Left ventricle myocardium inferior (tissue), 1 donor: ENCODE measurements at regions not wholly inside any gene's neighbourhood (a gene's known extent, or its start where the extent isn't known, plus 50 kb on each side); places are given as distances from the start of the nearest gene placed in this dataset.
"Not testable (repeated sequence)": the region's sequence is repeated elsewhere in the genome, so short reads cannot be mapped to it uniquely, and the experiment has no call there.

Source experiments
- DNase-seq: peaks from one replicate; pipeline ENCODE4 v3.0.0-alpha.2; 2020
- H3K27ac ChIP-seq: fragments of 200-600 bp; replicated peaks from 2 replicates; pipeline ENCODE4 v1.8.0; 2021
- H3K27me3 ChIP-seq: fragments of 200-600 bp; 2 replicates; pipeline ENCODE4 v1.8.0; 2021; ENCODE audit warnings: low read depth
- H3K36me3 ChIP-seq: fragments of 200-600 bp; 2 replicates; pipeline ENCODE4 v1.8.0; 2021
- H3K4me1 ChIP-seq: fragments of 200-600 bp; 2 replicates; pipeline ENCODE4 v1.8.0; 2021
- H3K4me3 ChIP-seq: fragments of 200-600 bp; 2 replicates; pipeline ENCODE4 v1.8.0; 2021; ENCODE audit warnings: mild to moderate bottlenecking, moderate library complexity
- H3K9me3 ChIP-seq: fragments of 200-600 bp; replicated peaks from 2 replicates; pipeline ENCODE4 v1.8.0; 2021
- CTCF ChIP-seq: fragments of 200-600 bp; IDR thresholded peaks from 2 replicates; pipeline ENCODE4 v1.8.0; 2021; ENCODE audit warnings: antibody characterized with exemption, mild to moderate bottlenecking, borderline replicate concordance
- intact Hi-C: fragments of 100-400 bp; cut with micrococcal nuclease; formaldehyde crosslinking; loops from one replicate; pipeline ENCODE4 v1.11.0; 2022
- donor health status: DM: no; HTN: yes; CAD: no; lungs with severe emphysema.

- intact Hi-C loops, result no loop called here
- TF ChIP-seq CTCF, result no peak
- DNase-seq, result no peak
- no peak overlapping the region for H3K4me3 ChIP-seq
- no peaks in the 10 kb centered on the region for H3K36me3 ChIP-seq
- peaks cover 21% of the 10 kb centered on the region for H3K9me3 ChIP-seq
- H3K27ac ChIP-seq, result no peak overlapping the region
- H3K4me1 ChIP-seq, result no peaks in the 10 kb centered on the region
- H3K27me3 ChIP-seq, result peaks cover 39% of the 10 kb centered on the region
Measured at GRCh38 chr1:157219182-157219581, 81.0 kb upstream of the ETV3 start.

DNA sequence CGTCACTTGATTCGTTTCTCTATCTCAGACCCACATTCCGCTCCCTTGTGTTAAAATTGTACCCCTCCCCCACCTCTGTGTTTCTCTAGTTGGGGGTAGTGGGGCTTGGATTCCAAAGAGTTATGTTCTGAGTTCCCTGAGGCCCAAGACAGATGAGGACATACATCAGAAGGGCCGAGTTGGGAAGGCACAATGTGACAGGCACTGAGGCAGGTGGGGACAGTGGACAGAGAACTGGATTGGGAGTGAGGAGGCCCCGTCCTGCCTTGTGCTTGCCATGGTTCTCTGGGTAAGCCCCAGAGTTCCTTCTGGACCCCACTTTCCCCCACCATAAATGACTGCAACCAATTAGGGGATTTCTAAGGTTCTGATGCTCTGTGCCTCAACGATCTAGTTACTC is 80.5 kb upstream of the ETV3 start:
- H3K27me3 ChIP-seq, result peaks cover 34% of the 10 kb centered on the region
- H3K4me1 ChIP-seq, result no peaks in the 10 kb centered on the region
- no peak for DNase-seq
- no peak overlapping the region for H3K27ac ChIP-seq
- no peaks in the 10 kb centered on the region for H3K36me3 ChIP-seq
- intact Hi-C loops, result no loop called here
- TF ChIP-seq CTCF, result no peak
- peaks cover 26% of the 10 kb centered on the region for H3K9me3 ChIP-seq
- no peak overlapping the region for H3K4me3 ChIP-seq

- no peaks in the 10 kb centered on the region for H3K36me3 ChIP-seq
- intact Hi-C loops, result no loop called here
- H3K4me3 ChIP-seq, result no peak overlapping the region
- H3K27ac ChIP-seq, result no peak overlapping the region
- H3K4me1 ChIP-seq, result no peaks in the 10 kb centered on the region
- H3K9me3 ChIP-seq, result peaks cover 38% of the 10 kb centered on the region
- TF ChIP-seq CTCF, result no peak
- DNase-seq, result no peak
- peaks cover 34% of the 10 kb centered on the region for H3K27me3 ChIP-seq
Measured at GRCh38 chr1:157217486-157217885, 79.3 kb upstream of the ETV3 start.

- Histone ChIP-seq H3K27me3 (peaks cover 14% of the 10 kb centered on the region), H3K27ac (no peak overlapping the region), H3K9me3 (peaks cover 58% of the 10 kb centered on the region), H3K4me1 (peaks cover 5% of the 10 kb centered on the region), H3K36me3 (no peaks in the 10 kb centered on the region), H3K4me3 (no peak overlapping the region)
- no peak for TF ChIP-seq CTCF
- no peak for DNase-seq
- intact Hi-C loops, result no loop called here
Measured at GRCh38 chr1:157213836-157214235, 75.6 kb upstream of the ETV3 start.

- DNase-seq, result no peak
- intact Hi-C loops, result no loop called here
- peaks cover 40% of the 10 kb centered on the region for H3K9me3 ChIP-seq
- peaks cover 10% of the 10 kb centered on the region for H3K27me3 ChIP-seq
- TF ChIP-seq CTCF, result no peak
- no peaks in the 10 kb centered on the region for H3K36me3 ChIP-seq
- no peak overlapping the region for H3K27ac ChIP-seq
- peaks cover 5% of the 10 kb centered on the region for H3K4me1 ChIP-seq
- H3K4me3 ChIP-seq, result no peak overlapping the region
Measured at GRCh38 chr1:157209514-157209913, 71.3 kb upstream of the ETV3 start.

DNA sequence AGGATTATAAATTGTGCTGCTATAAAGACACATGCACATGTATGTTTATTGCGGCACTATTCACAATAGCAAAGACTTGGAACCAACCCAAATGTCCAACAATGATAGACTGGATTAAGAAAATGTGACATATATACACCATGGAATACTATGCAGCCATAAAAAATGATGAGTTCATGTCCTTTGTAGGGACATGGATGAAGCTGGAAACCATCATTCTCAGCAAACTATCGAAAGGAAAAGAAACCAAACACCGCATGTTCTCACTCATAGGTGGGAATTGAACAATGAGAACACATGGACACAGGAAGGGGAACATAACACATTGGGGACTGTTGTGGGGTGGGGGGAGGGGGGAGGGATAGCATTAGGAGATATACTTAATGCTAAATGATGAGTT is 67.8 kb upstream of the ETV3 start:
- H3K36me3 ChIP-seq, intact Hi-C loops, H3K4me1 ChIP-seq, H3K27ac ChIP-seq, H3K4me3 ChIP-seq, DNase-seq, H3K9me3 ChIP-seq: not testable (repeated sequence)
- peaks cover 39% of the 10 kb centered on the region for H3K27me3 ChIP-seq
